ENCODE measurements at regions not wholly inside any gene's neighbourhood (a gene's known extent, or its start where the extent isn't known, plus 50 kb on each side); places are given as distances from the start of the nearest gene placed in this dataset.

DNA sequence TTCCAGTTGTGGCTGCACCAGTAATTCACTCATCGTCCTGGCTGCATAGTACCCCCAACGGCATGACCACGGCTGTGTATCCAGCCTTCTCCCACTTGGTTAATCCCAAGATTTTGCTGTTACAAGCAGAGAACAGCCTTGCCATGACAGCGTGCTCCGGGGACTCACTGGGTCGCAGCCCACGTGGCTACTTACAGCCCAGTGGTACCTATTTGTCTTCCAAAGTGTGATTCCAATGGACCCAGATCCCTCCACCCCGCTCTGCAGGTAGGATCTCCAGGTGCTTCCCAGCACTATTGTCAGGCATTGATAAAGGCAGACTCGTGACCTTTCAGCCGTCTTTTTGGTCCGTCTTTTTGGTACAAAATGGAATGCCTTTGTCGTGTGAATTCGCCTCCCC, 119.0 kb upstream of the FGF3 start:
- TF ChIP-seq, protein P1, sequence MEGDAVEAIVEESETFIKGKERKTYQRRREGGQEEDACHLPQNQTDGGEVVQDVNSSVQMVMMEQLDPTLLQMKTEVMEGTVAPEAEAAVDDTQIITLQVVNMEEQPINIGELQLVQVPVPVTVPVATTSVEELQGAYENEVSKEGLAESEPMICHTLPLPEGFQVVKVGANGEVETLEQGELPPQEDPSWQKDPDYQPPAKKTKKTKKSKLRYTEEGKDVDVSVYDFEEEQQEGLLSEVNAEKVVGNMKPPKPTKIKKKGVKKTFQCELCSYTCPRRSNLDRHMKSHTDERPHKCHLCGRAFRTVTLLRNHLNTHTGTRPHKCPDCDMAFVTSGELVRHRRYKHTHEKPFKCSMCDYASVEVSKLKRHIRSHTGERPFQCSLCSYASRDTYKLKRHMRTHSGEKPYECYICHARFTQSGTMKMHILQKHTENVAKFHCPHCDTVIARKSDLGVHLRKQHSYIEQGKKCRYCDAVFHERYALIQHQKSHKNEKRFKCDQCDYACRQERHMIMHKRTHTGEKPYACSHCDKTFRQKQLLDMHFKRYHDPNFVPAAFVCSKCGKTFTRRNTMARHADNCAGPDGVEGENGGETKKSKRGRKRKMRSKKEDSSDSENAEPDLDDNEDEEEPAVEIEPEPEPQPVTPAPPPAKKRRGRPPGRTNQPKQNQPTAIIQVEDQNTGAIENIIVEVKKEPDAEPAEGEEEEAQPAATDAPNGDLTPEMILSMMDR (IDR thresholded peaks at IDR 0.05 in 8 of 11, conservative IDR thresholded peaks at IDR 0.05 in 3 of 11), result no peak
- no peak for TF ChIP-seq POLR2A (IDR thresholded peaks at IDR 0.05)

Data from spleen (tissue), 7 donors.